NK-92 (cell line): ENCODE measurements at regions not wholly inside any gene's neighbourhood (a gene's known extent, or its start where the extent isn't known, plus 50 kb on each side); places are given as distances from the start of the nearest gene placed in this dataset.

Experiments
- DNase-seq: peaks from one replicate; lab custom pipeline; 2025; ENCODE audit not compliant: unreplicated experiment; lab: John Stamatoyannopoulos, UW

- DNase-seq, result no peak
Observed at GRCh38 chr22:48803948-48804810, 1023.5 kb downstream of the BRD1 start.

GRCh38 chr22:48803171-48803947, 1024.3 kb downstream of the BRD1 start:
- no peak for DNase-seq

DNA sequence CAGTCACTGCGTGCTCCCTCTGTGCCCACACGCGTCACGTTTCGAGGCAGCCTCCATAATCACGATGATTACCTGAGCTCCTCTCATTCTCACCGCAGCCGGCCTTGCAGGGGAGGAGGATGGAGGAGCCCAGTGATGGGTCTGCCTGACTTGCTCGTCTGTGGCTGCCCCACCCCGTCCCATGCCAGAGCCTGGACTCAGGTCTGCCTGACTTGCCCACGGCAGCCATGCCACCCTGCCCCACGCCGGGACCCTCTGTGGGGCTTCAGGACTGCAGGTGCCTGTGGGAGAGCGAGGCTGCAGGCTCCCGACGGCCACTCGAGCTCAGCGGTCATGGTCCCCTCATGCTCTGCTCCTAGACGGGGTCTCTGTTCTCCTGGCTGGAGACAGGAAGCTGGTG, 1025.1 kb downstream of the BRD1 start:
- no peak for DNase-seq

- no peak for DNase-seq
Observed at GRCh38 chr22:48800886-48801607, 1026.6 kb downstream of the BRD1 start.

DNA sequence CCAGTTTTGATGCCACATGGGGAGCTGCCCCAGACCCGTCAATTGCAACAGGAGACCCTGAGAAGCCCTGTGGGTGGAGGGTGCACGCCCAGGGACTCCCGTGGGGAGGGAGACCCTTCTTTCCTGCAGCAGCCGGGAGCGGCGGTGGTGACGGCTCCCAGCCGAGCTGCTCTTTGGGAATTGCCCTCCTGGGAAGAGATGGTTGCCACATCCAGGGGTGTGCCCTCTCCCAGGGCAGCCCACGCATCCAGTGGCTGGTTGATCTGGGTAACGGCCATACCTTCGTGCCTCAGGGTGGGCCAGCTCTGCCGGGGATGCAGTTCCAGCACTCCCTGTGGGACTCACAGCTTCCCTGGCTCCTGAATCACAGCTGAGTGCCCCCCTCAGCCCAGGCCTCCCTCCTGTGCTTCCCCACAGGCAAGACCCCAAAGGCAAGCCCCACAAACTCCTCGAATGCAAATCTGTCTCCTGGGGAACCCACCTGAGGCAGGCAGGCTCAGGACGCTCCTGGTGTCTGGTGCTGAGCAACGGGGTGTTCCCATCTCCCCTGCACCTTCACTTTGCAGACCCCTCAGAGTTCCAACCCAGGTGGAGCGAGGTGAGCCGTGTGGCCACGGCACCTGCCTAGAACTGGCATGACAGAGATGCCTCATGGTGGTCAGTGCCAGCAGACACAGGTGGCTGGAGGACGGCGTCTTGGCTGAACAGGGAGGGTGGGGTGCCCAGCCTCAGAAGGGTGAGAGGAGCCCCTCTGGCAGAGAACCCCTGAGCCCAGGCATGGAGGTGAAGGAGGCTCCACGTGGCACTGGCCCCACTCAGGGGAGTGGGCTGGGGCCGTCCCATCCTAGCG, 1027.4 kb downstream of the BRD1 start:
- DNase-seq, result no peak

DNA sequence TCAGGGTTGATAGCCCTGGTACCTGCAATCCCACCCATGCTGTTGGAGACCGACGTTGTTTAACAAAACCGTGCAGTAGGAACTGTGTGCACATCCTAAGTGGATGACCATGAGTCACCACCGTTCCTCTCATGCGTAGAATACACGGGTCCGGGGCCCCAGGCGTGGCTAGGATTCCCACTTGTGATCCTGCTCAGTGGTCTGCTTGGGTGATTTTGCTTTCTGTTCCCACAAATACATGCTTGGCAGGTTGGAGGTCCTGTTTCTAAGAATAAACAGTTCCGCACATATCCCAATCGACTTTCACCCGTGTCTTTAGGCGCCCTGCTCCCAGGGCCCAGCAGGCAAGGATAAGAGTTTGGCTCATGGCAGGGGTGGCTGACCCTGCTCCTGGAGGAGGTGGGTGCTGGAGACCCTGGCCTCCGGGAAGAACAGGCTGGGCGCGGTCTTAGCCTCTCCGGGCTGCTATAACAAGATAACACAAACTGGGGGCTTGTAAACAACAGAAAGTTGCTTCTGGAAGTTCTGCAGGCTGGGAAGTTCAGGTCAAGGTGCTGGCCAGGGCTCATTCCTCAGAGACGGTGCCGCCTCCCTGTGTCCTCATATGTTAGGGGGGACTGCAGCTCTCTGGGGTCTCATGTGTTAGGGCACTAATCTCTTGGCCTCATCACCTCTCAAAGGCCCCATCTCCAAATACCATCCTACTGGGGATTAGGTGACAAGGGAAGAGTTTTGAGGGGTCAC, 1028.3 kb downstream of the BRD1 start:
- DNase-seq, result no peak

DNA sequence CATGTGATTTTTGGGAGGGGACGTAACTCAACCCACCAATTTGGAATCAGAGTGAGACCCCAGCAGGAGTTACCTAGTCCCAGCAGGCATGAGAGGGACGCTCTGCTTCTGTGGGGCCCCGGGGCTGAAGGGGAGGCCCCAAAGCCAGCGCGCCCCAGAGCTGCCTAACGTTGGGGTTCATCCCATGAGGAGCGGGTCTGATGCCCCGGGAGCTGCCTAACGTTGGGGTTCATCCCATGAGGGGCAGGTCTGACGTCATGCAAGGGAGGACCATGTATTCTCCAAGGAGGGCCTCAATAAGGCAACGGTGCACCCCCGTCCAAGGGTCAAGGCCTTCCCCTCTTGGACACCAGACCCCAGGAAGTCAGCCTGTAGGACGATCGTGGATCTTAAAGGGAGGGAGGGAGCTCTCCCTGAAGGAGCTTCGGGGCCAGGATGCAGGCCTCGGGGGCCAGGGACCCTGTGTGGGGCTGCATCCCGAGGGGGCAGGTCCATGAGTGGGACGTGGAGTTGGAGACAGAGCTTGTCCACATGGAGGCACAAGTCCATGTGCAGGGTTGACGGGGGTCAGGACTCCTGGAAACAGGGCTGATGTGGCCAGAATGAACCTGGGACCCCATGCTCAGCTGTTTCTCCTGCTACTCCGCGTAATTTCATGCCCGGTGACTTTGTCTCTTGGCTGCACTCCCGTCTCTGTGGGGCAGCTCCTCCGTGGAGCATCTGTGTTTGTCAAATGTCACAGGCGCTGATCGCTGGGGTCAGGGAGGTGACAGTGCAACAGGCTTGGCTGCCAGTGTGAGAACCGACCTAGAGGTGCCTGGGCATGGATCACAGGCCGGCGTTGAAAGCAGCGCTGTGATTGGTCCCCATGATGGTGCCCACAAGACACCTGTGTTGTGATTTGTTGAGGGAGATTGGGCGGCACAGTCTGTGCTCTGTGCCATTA, 1029.1 kb downstream of the BRD1 start:
- no peak for DNase-seq

DNA sequence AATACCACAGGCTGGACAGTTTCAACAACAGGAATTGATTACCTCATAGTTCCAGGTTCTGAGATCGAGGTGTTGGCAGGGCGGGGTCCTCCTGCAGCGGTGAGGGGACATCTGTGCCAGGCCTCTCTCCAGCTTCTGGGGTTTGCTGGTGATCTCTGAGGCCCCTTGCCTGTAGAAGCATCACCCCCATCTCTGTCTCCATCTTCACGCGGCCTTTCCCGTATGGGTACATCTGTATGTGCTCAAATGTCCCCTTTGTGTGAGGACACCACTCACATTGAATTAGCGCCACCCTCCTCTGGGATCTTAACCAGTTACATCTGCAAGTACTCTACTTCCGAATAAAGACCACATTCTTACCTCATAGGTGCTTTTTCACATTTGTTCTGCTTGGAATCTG, 1029.9 kb downstream of the BRD1 start:
- DNase-seq, result no peak

DNA sequence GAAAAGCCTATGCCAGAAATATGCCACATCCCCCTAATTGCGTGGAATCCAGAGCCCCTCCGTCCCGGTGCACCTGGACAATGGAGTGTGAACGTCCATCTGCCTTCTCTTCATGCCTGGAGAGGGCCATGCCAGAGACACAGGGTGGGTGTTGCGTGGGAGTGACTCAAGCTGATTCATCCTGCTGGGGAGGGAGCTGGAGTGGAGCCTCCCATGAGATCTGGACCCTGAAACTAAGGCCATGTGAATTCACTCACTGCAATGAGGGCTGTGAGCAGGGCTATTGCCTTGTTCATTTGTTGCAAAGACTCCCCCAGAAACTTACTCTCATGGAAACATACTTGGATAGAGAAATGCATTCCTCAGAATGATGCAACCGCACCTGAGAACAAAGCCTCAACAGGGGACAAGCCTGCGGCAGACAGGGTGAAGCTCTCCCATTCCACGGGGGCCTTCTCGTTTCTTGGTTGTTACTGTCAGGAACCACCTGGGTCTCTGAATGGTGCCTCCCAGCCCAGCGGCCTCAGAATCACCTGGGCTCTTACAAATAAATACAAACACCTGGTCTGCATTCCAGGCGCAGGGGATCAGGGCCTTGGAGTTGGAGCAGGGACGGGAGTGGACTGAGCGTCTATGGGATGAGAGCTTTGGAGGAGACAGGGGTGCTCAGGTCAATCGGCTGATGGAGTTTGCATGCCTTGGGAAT, 1031.2 kb downstream of the BRD1 start:
- no peak for DNase-seq

GRCh38 chr22:48795664-48796063, 1032.0 kb downstream of the BRD1 start:
- DNase-seq, result no peak

DNA sequence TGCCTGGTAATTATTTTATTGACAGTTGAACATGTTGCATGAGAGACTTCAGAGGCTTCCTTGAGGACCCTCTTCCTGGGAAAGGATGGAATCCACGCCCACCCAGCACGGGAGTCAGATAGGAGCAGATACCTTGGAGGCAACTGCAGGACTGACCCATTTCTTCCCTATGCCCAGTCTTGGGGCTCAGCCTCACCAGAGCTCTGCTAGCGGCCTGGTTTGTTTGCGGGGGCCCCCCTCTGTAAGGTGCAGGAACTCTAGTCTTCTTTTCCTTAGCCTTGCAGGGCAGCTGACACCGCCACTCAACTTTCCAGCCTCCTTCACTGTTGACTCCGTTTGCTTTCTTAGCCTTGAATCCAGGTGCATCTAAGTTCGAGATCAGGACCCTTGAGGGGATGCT, 1032.8 kb downstream of the BRD1 start:
- DNase-seq, result no peak

- DNase-seq, result no peak
Observed at GRCh38 chr22:48793949-48794348, 1033.7 kb downstream of the BRD1 start.

DNA sequence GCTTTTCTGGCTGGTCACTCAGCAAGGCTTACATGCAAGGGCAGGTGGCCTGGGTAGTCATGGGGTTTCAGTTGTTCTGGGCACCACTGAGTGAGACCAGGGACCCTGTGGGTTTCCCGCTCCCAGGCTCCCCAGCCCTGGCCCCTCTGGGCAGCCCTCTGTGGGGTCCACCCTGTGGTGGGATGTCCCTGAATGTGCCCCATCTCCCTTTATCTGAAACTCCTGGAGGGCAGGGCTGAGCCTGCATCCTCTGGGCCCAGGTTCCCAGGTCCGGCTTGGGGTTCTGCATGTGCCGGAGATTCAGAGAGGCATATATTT, 1041.0 kb downstream of the BRD1 start:
- DNase-seq, result no peak

GRCh38 chr22:48785792-48786678, 1041.6 kb downstream of the BRD1 start:
- no peak for DNase-seq

GRCh38 chr22:48784701-48785503, 1042.8 kb downstream of the BRD1 start:
- no peak for DNase-seq

DNA sequence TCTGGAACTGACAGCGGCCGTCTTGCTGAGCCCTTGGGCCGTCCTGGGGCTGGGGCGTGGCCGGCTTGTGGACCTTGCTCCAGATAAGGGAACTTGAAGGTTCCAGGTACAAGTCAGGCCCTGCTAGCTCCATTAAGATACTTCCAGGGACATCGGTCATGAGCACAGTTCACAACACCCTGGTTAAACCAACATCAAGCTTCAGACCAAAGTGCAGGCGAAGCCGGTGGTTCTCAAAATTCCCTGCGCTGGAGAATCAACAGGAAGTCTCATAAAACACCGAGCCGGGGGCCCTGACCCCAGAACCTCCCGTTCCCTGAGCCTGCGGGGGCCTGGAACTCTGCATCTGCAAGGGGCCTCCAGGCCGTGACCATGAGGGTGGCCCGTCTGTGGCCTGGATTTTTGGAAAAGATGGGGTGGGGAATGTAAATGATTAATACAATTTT, 1043.8 kb downstream of the BRD1 start:
- DNase-seq, result no peak
